IPS DF 6.9 (cell line): ENCODE measurements at regions not wholly inside any gene's neighbourhood (a gene's known extent, or its start where the extent isn't known, plus 50 kb on each side); places are given as distances from the start of the nearest gene placed in this dataset.

Experiments used
- DNase-seq: peaks from one replicate; pipeline ENCODE4 v3.0.0-alpha.2; 2013; ENCODE audit warnings: low read depth, low spot score
- H3K27ac ChIP-seq: one replicate; pipeline ENCODE4 v1.5.1; 2013; ENCODE audit warnings: low read length, control low read depth
- H3K27me3 ChIP-seq: 2 replicates; pipeline ENCODE4 v1.6.1; 2013; ENCODE audit warnings: mild to moderate bottlenecking, low read length; ENCODE audit not compliant: control insufficient read depth, insufficient read depth
- H3K36me3 ChIP-seq: 2 replicates; pipeline ENCODE4 v1.6.1; 2013; ENCODE audit warnings: low read length; ENCODE audit not compliant: control insufficient read depth, insufficient read depth
- H3K4me1 ChIP-seq: 2 replicates; pipeline ENCODE4 v1.6.1; 2013; ENCODE audit warnings: low read length; ENCODE audit not compliant: control insufficient read depth, insufficient read depth
- H3K4me3 ChIP-seq: 2 replicates; pipeline ENCODE4 v1.5.1; 2013; ENCODE audit warnings: mild to moderate bottlenecking, low read length
- H3K9me3 ChIP-seq: 2 replicates; pipeline ENCODE4 v1.6.1; 2013; ENCODE audit warnings: low read length, inconsistent platforms; ENCODE audit not compliant: control insufficient read depth, insufficient read depth
- WGBS: extraction: QIAGEN DNeasy Blood & Tissue Kit; methylation state at CpG from one replicate; pipeline ENCODE4 v1.1.7; 2013; ENCODE audit warnings: mixed read lengths, missing lambda C conversion rate; ENCODE audit not compliant: insufficient read length, insufficient coverage; 5-methylcytosine and 5-hydroxymethylcytosine counted together

DNA sequence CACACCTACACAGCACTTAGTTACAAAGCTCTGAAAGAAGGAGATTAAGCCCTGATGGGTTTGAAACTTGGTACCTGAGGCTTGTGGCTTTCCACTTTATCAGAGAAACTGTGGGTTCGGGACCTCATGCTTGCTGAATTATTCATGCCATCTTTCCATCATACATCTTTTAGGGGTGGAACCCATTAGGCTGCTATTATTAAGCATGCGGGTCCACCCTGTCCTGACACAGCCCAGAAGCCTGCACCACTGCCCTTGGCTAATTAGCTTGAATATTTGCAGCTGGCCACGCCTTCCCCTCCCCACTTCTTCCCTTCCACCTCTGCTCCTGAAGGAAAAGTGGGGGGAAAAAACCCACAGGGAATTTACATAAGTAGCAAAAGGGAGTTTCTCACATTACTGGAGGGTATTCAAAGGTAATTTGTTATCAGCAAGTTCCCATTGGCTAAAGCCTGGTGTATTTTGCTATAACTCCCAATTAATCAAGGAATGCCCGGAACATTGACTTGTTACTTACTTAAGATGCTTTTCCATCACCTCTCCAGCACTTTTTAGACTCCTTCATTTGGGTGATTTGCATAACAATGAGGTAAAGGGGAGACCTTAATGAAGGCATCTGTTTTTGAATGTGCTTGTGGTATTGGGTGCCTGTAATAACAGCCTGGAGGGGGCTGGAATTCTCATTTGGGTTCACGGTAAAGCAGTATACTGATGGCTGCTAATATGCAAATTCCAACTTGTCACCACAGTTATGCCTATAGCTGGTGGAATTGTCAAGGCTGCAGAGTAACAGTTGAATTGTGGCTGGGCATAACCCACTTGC, 231.7 kb upstream of the GATB start:
- Histone ChIP-seq H3K27ac (no peak overlapping the region), H3K27me3 (no peaks in the 10 kb centered on the region), H3K9me3 (no peaks in the 10 kb centered on the region), H3K4me3 (no peak overlapping the region), H3K36me3 (no peaks in the 10 kb centered on the region), H3K4me1 (peaks cover 5% of the 10 kb centered on the region; the same call in 1 of the 2 replicates)
- no CpG with 5 or more reads among the region's 5 CpGs for WGBS
- no peak for DNase-seq

DNA sequence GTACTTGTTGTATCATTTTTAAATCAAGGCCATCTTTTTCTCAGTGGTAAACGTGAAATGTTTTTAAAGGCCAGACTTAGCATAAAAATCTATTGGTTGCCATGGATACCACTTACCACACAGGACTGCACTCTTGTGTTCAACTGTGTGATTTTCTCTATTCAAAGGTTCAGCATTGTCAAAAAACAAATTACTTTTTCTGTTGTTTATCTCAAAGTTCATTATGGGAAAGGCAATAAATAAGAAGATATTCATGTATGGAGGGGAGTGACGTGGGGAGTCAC, 231.0 kb upstream of the GATB start:
- no peak overlapping the region for H3K4me3 ChIP-seq
- peaks cover 5% of the 10 kb centered on the region; the same call in 1 of the 2 replicates for H3K4me1 ChIP-seq
- H3K27ac ChIP-seq = no peak overlapping the region
- no peaks in the 10 kb centered on the region for H3K9me3 ChIP-seq
- no peaks in the 10 kb centered on the region for H3K36me3 ChIP-seq
- DNase-seq = no peak
- H3K27me3 ChIP-seq = no peaks in the 10 kb centered on the region
- no CpG with 5 or more reads among the region's 2 CpGs for WGBS

- Histone ChIP-seq H3K27ac (no peak overlapping the region), H3K36me3 (no peaks in the 10 kb centered on the region), H3K4me1 (peaks cover 5% of the 10 kb centered on the region; the same call in 1 of the 2 replicates), H3K9me3 (no peaks in the 10 kb centered on the region), H3K4me3 (no peak overlapping the region), H3K27me3 (no peaks in the 10 kb centered on the region)
- no peak for DNase-seq
- WGBS = no CpG with 5 or more reads among the region's 10 CpGs
These were observed 230.4 kb upstream of the GATB start for GRCh38 chr4:151991001-151991883.

DNA sequence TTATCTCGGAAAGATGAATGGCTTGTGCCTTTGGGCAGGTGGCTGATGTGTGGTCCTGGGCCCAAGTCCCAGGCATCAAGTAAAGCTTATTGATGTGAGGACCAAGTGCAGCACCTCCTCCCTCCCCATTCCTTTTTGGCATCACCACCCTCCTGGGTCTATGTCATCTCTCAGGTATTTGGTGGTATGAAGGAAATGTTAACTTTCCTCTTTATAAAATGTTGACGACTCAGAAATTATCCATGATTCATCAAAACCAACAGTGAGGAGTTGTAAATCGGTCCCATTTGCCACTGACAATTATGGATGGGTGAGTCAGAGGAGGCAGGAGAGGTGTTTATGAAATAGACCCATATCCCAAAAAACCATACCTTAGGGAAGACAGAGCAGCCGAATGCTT, 229.4 kb upstream of the GATB start:
- no CpG with 5 or more reads among the region's 4 CpGs for WGBS
- DNase-seq = no peak

DNA sequence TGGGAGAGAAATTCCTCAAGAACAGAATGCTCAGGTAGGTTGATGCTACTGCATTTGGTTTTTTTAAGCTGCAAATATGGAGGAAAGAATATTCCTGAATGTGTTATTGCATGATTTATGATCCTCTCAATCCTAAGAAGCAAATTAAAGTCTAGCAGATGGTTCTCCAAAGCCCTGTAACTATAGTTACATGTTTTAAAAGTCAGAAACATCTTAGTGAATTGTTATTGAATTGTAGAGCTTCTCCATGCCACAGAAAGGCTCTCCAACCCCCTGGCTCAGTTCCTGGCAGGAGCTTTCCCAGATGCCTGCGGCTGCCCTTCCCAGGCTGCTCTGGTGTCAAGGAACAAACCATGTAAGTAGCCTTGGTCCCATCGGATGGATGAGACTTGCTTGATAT, 227.8 kb upstream of the GATB start:
- no peak overlapping the region for H3K27ac ChIP-seq
- H3K4me1 ChIP-seq = peaks cover 5% of the 10 kb centered on the region; the same call in 1 of the 2 replicates
- no peaks in the 10 kb centered on the region for H3K36me3 ChIP-seq
- H3K4me3 ChIP-seq = no peak overlapping the region
- no CpG with 5 or more reads among the region's 2 CpGs for WGBS
- no peaks in the 10 kb centered on the region for H3K9me3 ChIP-seq
- DNase-seq = no peak
- H3K27me3 ChIP-seq = no peaks in the 10 kb centered on the region

More for the DNA sequence above, 229.4 kb upstream of the GATB start:
- Histone ChIP-seq H3K4me3 (no peak overlapping the region), H3K4me1 (peaks cover 5% of the 10 kb centered on the region; the same call in 1 of the 2 replicates), H3K36me3 (no peaks in the 10 kb centered on the region), H3K27ac (no peak overlapping the region), H3K27me3 (no peaks in the 10 kb centered on the region), H3K9me3 (no peaks in the 10 kb centered on the region)

DNA sequence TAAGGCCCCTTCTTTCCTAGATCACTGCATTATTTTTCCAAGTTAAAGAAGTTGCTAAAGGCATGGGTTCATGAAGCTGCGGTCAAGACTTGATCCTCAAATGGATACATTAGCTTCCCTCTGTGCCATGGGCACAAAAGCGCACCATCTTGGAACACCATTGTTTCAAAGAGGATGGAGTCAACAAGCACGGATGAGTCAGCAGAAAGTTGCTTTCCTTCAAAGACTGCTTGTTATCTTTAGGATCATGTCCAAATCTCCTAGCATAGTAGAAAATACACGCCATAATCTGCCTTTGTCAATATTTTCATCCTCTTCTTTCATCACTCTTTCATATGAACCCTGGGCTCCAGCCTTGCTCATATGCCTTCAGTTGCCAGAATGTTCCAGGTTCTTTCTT, 226.8 kb upstream of the GATB start:
- no peaks in the 10 kb centered on the region for H3K36me3 ChIP-seq
- H3K27me3 ChIP-seq = no peaks in the 10 kb centered on the region
- peaks cover 2% of the 10 kb centered on the region; the same call in 1 of the 2 replicates for H3K4me1 ChIP-seq
- no peak overlapping the region for H3K4me3 ChIP-seq
- H3K9me3 ChIP-seq = no peaks in the 10 kb centered on the region
- no peak overlapping the region for H3K27ac ChIP-seq
- WGBS = no CpG with 5 or more reads among the region's 4 CpGs
- DNase-seq = no peak

DNA sequence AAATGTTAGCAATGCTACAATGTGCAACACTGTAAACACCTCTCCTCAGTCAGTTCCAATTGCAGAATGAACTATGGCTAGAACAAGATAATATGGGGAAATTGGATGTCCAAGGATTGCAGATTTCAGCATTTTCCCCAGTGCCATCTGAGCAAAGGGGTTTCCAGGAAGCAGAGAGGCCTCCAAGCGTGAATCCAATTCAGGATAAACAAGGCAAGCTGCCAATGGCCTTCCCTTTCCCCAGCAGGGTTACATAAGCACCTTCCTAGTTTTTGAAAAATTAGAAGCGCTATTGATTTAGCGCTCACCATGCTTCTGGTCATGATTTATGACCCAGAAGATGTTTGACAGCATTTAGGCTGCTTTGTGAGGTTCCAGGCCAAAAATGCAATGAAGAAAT, 223.0 kb upstream of the GATB start:
- Histone ChIP-seq H3K27me3 (no peaks in the 10 kb centered on the region), H3K36me3 (no peaks in the 10 kb centered on the region), H3K9me3 (no peaks in the 10 kb centered on the region), H3K4me1 (no peaks in the 10 kb centered on the region), H3K4me3 (no peak overlapping the region), H3K27ac (no peak overlapping the region)
- no peak for DNase-seq
- no CpG with 5 or more reads among the region's 3 CpGs for WGBS

- Histone ChIP-seq H3K4me1 (no peaks in the 10 kb centered on the region), H3K36me3 (no peaks in the 10 kb centered on the region), H3K27ac (no peak overlapping the region), H3K27me3 (no peaks in the 10 kb centered on the region), H3K9me3 (no peaks in the 10 kb centered on the region), H3K4me3 (no peak overlapping the region)
- WGBS = no CpG with 5 or more reads among the region's 4 CpGs
- DNase-seq = no peak
These were observed 219.0 kb upstream of the GATB start for GRCh38 chr4:151979819-151980218.

DNA sequence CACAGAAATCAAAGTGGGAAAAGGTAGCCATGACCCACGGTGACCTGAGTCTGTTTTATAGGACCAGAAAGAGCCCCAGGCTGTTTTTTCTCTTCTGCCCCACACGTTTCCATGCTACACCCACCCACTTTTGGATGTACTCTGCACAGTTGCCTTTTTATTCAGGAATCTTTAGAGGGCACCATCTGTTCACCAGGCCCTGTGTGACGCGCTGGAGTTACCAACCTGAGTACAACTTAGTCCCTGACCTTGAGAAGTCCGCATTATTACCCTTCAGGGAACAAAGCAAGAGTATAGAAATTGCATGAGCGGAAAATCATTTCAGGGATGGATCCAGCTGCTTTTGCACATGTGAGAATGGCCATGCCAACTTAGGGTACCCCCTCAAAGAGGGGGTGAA, 207.8 kb upstream of the GATB start:
- H3K9me3 ChIP-seq = no peaks in the 10 kb centered on the region
- no peak overlapping the region for H3K4me3 ChIP-seq
- 0 out of 2 replicates have a peak, but pooled peaks cover 2% of the 10 kb centered on the region for H3K4me1 ChIP-seq
- no peak overlapping the region for H3K27ac ChIP-seq
- no peak for DNase-seq
- H3K27me3 ChIP-seq = no peaks in the 10 kb centered on the region
- H3K36me3 ChIP-seq = no peaks in the 10 kb centered on the region
- no CpG with 5 or more reads among the region's 6 CpGs for WGBS

DNA sequence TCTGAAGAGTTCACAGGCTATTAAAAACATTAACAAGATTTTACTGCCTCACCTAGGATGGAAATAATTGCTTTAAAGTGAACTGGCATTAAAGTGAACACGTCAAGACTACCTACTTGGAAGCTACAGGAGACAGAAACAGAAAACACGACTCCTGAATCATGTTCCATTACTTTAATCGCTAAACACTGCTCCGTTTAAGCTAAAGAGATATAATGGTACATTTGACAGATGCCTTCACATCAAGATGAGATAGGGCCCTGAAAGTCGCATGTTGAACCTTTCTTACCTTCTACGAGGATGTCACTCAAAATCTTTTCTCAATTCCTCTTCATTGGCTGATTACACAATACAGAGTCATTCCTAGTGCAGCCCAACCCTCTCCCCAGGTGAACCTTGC, 206.3 kb upstream of the GATB start:
- no CpG with 5 or more reads among the region's 6 CpGs for WGBS
- no peak for DNase-seq

More for the DNA sequence above, 206.3 kb upstream of the GATB start:
- Histone ChIP-seq H3K9me3 (no peaks in the 10 kb centered on the region), H3K27me3 (no peaks in the 10 kb centered on the region), H3K4me1 (0 out of 2 replicates have a peak, but pooled peaks cover 2% of the 10 kb centered on the region), H3K4me3 (no peak overlapping the region), H3K27ac (no peak overlapping the region), H3K36me3 (no peaks in the 10 kb centered on the region)
